ENCODE measurements at regions not wholly inside any gene's neighbourhood (a gene's known extent, or its start where the extent isn't known, plus 50 kb on each side); places are given as distances from the start of the nearest gene placed in this dataset.

DNA sequence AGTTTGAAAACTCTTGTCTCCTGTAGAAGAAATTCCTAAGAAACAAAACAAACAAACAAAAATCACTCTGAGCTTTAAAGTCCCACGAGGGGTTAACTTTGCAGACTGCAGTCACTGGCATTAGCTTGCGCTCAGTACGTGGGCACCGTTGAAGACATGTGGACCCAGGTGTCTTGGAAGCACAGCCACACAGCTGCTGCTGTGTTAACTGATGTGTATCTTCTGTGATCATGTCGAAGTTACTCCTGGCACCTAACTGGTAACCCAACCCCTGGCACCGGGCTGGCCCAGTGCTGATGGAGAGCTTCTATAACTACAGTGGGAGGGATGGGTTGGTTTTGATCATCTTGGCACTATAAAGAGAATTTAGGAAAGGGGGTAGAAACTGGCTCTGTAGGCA lies 51.6 kb upstream of the FHL2 start:
- no peak for DNase-seq (ENCODE audit: low read depth)

DNA sequence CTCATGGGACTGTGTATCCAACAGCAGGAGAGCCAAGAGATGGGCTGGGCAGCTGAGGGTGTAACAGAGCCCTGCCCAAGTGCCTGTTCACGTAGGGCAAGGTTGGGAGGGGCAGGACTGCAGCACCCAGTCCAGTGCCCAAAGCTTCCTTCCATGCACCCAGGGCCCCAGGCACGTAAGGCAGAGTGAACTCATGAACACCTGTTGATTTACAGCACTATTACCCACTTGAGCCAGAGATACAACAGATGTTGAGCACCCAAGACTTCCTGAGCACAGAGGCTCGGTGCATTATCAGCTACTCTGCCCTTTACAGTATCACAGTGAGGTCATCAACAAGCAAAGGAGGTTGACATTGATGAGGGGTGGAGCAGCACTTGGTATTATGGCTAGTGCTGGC lies 50.2 kb upstream of the FHL2 start:
- DNase-seq (ENCODE audit: low read depth) = no peak
